DMS79 treated with DMSO at 0.1 percent for 48 hours (cell line): ENCODE measurements at regions not wholly inside any gene's neighbourhood (a gene's known extent, or its start where the extent isn't known, plus 50 kb on each side); places are given as distances from the start of the nearest gene placed in this dataset.

Experiments used
- DNase-seq: peaks from one replicate; lab custom pipeline; 2025; lab: John Stamatoyannopoulos, UW

- DNase-seq, result no peak
Observed at GRCh38 chr17:77647531-77647930, 311.0 kb upstream of the TNRC6C start.

DNA sequence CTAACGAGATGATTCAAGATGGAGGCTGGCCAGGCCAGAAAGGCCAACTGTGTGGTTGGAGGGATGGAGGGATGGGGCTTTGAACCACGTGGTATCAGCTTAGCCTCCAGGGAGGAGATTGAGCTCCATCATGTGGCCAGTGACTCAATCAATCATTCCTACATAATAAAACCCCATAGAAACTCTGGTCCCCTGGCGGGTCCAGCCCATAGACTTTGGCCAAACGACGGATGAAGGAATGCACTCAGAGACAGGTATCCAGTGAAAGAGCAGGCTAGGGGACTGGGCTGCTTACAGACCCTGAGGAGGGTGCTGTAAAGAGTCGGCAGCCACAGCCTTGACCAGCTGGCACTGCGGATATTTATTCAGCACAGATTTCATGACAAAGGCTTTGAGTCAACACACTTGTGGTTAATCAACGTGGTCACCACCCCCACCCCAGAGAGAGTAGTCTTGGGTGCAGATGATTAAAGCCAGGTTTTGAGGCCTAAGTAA lies 308.7 kb upstream of the TNRC6C start:
- DNase-seq, result no peak

GRCh38 chr17:77651988-77652387 lies 306.5 kb upstream of the TNRC6C start:
- no peak for DNase-seq

- DNase-seq, result no peak
Observed at GRCh38 chr17:77654296-77654695, 304.2 kb upstream of the TNRC6C start.

DNA sequence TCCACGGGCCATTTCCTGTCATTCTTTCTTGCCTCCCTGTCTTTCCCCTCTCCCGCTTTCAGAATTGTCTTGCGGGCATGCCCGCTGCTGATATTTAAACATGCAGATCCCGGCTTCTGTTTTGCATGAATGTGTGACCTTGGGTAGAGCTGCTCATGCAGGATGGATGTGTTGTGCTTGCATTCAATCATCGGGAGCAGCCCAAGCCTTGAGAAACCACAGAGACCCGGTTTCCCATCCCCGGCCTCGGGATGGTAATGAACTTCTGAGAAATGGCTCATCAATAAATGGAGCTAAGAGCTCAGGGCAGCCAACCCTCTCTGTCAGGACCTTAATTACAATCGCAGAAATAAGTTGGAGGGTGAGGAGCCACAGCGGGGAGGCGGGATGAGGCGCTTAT lies 303.7 kb upstream of the TNRC6C start:
- no peak for DNase-seq

GRCh38 chr17:77656054-77656453 lies 302.4 kb upstream of the TNRC6C start:
- no peak for DNase-seq

DNA sequence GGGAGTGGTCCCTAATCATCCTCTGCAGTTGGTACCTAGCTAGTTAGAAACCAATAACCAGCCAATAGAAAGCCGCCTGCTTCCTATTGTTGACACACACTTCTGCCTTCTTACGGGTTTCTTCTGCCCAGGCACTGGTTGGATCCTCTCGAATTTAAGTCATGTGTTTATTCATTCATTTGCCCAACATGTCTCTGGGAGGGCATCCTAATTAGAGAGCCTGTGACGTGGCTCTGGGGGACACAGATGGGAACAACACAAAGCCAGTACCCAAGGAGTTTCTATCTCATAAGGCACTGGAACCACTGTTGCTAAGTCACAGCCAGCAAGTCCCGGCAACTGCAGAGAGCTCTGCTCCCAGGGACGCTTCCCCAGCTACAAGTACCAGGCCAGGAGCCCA lies 300.7 kb upstream of the TNRC6C start:
- DNase-seq, result no peak

- DNase-seq, result no peak
Observed at GRCh38 chr17:77660524-77660923, 298.0 kb upstream of the TNRC6C start.

GRCh38 chr17:77662833-77663232 lies 295.7 kb upstream of the TNRC6C start:
- DNase-seq, result no peak

GRCh38 chr17:77664097-77664729 lies 294.3 kb upstream of the TNRC6C start:
- no peak for DNase-seq

GRCh38 chr17:77665833-77666232 lies 292.7 kb upstream of the TNRC6C start:
- no peak for DNase-seq

DNA sequence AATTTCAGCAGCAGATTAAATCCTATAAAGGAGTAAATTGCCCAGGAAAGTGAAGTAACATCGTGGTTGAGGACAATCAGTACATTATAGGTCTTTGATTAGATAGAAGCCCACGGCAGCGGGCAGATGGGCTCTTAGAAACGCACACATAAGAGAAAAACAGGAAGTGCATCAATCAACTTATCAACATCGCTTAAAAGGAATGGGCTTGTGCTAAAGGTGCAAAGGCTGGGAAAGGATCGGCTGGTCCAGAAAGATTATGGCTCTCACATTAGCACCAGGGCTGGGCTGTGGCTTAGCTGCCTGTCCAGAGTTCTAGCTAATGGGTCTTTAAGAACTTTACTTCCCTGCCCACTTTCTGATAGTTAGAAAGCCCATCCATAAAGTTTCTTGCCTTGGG lies 292.0 kb upstream of the TNRC6C start:
- DNase-seq, result no peak

DNA sequence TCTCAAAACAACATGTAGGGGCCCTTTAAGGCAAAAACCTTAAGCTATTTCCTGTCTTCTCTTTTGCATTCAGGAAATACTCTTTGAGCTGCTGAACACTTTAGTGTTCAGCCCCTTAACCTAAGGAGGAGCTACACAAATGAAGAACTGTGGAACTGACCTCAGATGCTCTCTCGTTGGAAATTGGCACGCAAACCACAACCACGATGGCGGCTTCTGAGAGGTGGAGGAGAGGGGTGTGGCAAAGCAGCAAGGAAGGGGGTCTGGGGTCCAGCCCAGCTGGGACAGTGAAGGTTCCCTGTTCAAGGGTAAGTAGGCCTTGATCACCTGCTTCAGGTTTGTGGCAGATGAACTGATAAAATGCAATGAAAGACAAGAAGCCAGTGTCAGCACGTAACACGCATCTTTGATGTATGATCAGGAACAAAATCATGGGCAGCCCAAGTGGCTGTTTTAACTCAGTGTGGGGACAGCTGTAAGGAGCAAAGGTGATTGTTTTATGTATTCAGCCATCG lies 291.6 kb upstream of the TNRC6C start:
- DNase-seq, result no peak

GRCh38 chr17:77667478-77667877 lies 291.0 kb upstream of the TNRC6C start:
- DNase-seq, result no peak

DNA sequence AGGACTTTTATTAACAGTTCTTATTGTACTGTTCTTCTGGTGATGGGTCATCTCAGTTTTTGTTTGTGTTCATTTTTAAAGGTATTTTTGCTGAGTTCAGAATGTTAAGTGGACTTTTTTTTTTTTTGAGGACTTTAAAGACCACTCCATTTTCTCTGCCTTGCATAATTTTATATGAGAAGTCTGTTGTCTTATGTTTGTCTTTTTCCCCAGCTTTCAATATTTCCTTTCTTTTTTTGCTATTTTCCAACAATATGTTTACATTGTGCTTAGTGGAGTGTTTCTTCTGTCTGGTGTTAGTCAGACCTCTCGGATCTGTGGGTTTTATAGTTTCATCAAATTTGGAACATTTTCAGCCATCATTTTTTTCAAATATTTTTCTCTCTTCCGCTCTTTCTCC lies 290.0 kb upstream of the TNRC6C start:
- DNase-seq, result no peak

DNA sequence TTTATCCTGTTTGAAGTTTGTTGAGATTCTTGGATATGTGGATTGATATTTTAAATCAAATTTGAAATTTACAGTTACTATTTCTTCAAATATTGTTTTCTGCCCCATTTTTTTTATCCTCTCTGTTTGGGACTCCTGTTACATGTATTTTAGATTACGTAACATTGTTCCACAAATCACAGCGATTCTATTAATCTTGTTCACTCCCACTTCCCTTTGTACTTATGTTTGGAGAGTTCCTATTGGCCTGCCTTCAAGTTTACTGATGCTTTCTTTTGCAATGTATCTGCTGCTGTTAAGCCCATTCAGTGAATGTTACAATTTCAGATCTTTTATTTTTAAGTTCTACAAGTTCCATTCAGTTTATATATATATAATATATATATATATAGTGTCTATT lies 288.3 kb upstream of the TNRC6C start:
- no peak for DNase-seq

- DNase-seq, result no peak
Observed at GRCh38 chr17:77674358-77674757, 284.1 kb upstream of the TNRC6C start.

GRCh38 chr17:77675411-77675810 lies 283.1 kb upstream of the TNRC6C start:
- DNase-seq, result no peak

DNA sequence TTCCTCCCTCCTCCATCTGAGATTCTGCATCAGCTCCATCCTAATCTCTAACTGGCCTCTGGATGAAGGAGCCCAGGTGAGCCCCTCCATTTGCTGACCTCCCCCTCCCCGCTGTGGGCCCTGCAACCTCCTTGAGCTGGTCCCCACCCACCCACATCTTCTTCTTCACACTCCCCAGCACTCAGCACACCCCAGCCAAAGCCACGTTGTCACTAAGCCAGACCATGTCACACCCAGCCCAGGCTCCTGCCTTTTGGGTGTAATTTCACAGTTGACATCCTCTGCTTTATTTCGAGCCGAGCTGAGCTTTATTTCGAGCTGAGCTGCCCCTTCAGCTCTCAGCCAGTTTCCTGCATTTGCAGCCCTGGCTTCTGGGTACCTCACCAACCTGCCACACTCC lies 282.7 kb upstream of the TNRC6C start:
- no peak for DNase-seq

GRCh38 chr17:77676237-77676661 lies 282.3 kb upstream of the TNRC6C start:
- no peak for DNase-seq

- no peak for DNase-seq
Observed at GRCh38 chr17:77677211-77677610, 281.3 kb upstream of the TNRC6C start.

GRCh38 chr17:77677630-77678029 lies 280.9 kb upstream of the TNRC6C start:
- no peak for DNase-seq

DNA sequence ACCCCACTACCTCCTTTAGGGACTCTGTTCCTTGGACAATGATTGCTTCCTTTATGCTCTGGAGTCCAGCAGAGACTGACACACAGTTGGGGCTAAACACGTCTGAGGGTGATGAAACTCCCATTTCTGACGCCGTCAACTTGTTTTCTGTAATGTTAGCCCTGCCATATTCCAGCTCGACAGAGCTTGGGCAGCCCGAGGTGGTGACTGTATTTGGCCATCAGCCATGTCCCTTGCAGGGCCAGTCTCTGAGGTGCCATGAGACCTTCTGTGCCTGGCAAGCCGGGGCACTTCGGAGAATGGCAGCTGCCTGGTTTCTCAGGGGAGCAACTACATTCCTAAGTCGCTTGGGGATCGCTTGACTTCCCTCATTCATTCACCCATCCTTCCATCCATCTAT lies 278.9 kb upstream of the TNRC6C start:
- DNase-seq, result peak; percentile 33

DNA sequence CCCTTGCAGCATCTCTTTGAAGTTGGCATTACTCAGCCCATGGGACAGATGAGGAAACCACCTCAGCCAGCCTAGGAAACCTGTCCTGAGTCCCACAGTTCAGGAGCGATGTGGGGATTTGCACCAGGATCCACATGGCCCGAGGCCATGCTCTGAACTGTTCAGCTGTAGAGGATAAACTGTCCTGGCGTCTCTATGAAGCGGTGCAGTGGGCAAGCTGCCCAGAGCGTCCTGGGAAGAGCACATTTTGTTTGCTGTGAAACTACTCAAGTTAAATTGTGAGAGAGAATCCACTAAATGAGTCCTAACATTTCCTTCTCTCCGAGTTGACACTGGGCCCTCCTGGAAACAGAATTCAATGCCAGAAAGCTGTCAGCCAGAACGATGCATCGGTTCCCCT lies 276.6 kb upstream of the TNRC6C start:
- DNase-seq, result peak; percentile 69
